ENCODE measurements at regions not wholly inside any gene's neighbourhood (a gene's known extent, or its start where the extent isn't known, plus 50 kb on each side); places are given as distances from the start of the nearest gene placed in this dataset.

DNA sequence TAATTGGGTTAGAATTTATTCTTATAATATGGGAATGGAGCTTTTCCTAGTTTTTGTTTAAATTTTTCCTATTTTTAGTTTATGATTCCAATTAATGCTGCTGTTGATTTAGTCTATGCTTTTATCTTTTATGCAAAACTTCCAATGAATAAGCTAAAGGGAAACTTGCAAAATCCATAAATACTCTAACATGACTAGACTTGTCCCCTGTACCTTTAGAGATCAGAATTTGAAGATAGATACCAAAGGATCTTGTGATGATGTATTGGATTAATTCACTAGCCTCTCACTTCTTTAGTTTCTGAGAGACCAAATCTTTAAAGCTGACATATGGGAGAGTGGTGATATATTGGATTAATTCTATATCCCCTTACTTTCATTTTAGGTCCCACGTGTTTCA, 306.6 kb upstream of the PRMT6 start:
- no peak for ATAC-seq
- no peaks in the 10 kb centered on the region for H3K79me2 ChIP-seq (ENCODE audit: insufficient read depth, low read length)
- DNase-seq (ENCODE audit: low spot score), result no peak
- no peaks in the 10 kb centered on the region for H3K27me3 ChIP-seq (ENCODE audit: control insufficient read depth in 1 of 2, insufficient read depth in 2 of 2, low read length in 2 of 2)
- no peak for FAIRE-seq
- WGBS (ENCODE audit: low lambda C conversion rate), result 0% methylated on average over 1 of the region's 1 CpG
- H3K4me3 ChIP-seq (replicated peaks in 1 of 3; ENCODE audit: insufficient read depth in 1 of 3, low read depth in 2 of 3, low read length in 3 of 3), result no peak overlapping the region
- BruUV-seq (replicated peaks), result no TSS peak
- no peak overlapping the region for H3K4me2 ChIP-seq (ENCODE audit: low read depth, low read length)
- H3K9ac ChIP-seq (ENCODE audit: insufficient read depth, low read depth, low read length), result no peak overlapping the region
- H4K20me1 ChIP-seq (ENCODE audit: insufficient read depth, low read length), result no peaks in the 10 kb centered on the region
- H3K27ac ChIP-seq (ENCODE audit: extremely low read length, insufficient read depth, low read length), result no peak overlapping the region
- H3K36me3 ChIP-seq (replicated peaks in 1 of 2; ENCODE audit: control insufficient read depth in 1 of 2, insufficient read depth in 2 of 2, low read length in 2 of 2), result no peaks in the 10 kb centered on the region
- in situ Hi-C loops (cut with HindIII; ENCODE audit: extremely low pct_ligation_motif_present, low pct_unique_long_range_greater_than_20kb), result no loop called here
- POLR2A ChIA-PET, result no interaction called here
- H2AFZ ChIP-seq (ENCODE audit: low read length), result no peak overlapping the region
- no peaks in the 10 kb centered on the region for H3K4me1 ChIP-seq (ENCODE audit: insufficient read depth, low read length)
- intact Hi-C loops (cut with micrococcal nuclease; ENCODE audit: unreplicated experiment), result no loop called here
- peaks cover 73% of the 10 kb centered on the region for H3K9me3 ChIP-seq (ENCODE audit: low read length)
- CTCF ChIA-PET (ENCODE audit: low intra/inter-chr PET ratio, low total read pairs), result no interaction called here
- TF ChIP-seq ZNF7 (CRISPR knock-in tag; IDR thresholded peaks at IDR 0.05) (no peak), POLR2A (IDR thresholded peaks at IDR 0.05; ENCODE audit: insufficient read depth in 1 of 2, low read depth in 2 of 2, low read length in 2 of 2) (no peak), TGIF2 (CRISPR knock-in tag; IDR thresholded peaks at IDR 0.05) (no peak), AKAP8 (CRISPR knock-in tag; IDR thresholded peaks at IDR 0.05) (no peak), ZNF124 (CRISPR knock-in tag; IDR thresholded peaks at IDR 0.05) (no peak), ZNF501 (CRISPR knock-in tag; IDR thresholded peaks at IDR 0.05) (no peak), ZFP82 (CRISPR knock-in tag; IDR thresholded peaks at IDR 0.05; ENCODE audit: borderline replicate concordance) (no peak), ZNF17 (CRISPR knock-in tag; IDR thresholded peaks at IDR 0.05) (no peak), SUZ12 (IDR thresholded peaks at IDR 0.05; ENCODE audit: low read depth, low read length) (no peak)
- TF ChIP-seq, protein P1, sequence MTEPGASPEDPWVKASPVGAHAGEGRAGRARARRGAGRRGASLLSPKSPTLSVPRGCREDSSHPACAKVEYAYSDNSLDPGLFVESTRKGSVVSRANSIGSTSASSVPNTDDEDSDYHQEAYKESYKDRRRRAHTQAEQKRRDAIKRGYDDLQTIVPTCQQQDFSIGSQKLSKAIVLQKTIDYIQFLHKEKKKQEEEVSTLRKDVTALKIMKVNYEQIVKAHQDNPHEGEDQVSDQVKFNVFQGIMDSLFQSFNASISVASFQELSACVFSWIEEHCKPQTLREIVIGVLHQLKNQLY (CRISPR knock-in tag; IDR thresholded peaks at IDR 0.05), result no peak
- TF ChIP-seq, protein P2, sequence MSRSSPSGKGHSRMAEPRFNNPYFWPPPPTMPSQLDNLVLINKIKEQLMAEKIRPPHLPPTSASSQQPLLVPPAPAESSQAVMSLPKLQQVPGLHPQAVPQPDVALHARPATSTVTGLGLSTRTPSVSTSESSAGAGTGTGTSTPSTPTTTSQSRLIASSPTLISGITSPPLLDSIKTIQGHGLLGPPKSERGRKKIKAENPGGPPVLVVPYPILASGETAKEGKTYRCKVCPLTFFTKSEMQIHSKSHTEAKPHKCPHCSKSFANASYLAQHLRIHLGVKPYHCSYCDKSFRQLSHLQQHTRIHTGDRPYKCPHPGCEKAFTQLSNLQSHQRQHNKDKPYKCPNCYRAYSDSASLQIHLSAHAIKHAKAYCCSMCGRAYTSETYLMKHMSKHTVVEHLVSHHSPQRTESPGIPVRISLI (CRISPR knock-in tag; IDR thresholded peaks at IDR 0.05; ENCODE audit: borderline replicate concordance), result no peak
- TF ChIP-seq, protein P3, sequence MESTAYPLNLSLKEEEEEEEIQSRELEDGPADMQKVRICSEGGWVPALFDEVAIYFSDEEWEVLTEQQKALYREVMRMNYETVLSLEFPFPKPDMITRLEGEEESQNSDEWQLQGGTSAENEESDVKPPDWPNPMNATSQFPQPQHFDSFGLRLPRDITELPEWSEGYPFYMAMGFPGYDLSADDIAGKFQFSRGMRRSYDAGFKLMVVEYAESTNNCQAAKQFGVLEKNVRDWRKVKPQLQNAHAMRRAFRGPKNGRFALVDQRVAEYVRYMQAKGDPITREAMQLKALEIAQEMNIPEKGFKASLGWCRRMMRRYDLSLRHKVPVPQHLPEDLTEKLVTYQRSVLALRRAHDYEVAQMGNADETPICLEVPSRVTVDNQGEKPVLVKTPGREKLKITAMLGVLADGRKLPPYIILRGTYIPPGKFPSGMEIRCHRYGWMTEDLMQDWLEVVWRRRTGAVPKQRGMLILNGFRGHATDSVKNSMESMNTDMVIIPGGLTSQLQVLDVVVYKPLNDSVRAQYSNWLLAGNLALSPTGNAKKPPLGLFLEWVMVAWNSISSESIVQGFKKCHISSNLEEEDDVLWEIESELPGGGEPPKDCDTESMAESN (CRISPR knock-in tag; conservative IDR thresholded peaks at IDR 0.05), result no peak
- TF ChIP-seq, protein P4, sequence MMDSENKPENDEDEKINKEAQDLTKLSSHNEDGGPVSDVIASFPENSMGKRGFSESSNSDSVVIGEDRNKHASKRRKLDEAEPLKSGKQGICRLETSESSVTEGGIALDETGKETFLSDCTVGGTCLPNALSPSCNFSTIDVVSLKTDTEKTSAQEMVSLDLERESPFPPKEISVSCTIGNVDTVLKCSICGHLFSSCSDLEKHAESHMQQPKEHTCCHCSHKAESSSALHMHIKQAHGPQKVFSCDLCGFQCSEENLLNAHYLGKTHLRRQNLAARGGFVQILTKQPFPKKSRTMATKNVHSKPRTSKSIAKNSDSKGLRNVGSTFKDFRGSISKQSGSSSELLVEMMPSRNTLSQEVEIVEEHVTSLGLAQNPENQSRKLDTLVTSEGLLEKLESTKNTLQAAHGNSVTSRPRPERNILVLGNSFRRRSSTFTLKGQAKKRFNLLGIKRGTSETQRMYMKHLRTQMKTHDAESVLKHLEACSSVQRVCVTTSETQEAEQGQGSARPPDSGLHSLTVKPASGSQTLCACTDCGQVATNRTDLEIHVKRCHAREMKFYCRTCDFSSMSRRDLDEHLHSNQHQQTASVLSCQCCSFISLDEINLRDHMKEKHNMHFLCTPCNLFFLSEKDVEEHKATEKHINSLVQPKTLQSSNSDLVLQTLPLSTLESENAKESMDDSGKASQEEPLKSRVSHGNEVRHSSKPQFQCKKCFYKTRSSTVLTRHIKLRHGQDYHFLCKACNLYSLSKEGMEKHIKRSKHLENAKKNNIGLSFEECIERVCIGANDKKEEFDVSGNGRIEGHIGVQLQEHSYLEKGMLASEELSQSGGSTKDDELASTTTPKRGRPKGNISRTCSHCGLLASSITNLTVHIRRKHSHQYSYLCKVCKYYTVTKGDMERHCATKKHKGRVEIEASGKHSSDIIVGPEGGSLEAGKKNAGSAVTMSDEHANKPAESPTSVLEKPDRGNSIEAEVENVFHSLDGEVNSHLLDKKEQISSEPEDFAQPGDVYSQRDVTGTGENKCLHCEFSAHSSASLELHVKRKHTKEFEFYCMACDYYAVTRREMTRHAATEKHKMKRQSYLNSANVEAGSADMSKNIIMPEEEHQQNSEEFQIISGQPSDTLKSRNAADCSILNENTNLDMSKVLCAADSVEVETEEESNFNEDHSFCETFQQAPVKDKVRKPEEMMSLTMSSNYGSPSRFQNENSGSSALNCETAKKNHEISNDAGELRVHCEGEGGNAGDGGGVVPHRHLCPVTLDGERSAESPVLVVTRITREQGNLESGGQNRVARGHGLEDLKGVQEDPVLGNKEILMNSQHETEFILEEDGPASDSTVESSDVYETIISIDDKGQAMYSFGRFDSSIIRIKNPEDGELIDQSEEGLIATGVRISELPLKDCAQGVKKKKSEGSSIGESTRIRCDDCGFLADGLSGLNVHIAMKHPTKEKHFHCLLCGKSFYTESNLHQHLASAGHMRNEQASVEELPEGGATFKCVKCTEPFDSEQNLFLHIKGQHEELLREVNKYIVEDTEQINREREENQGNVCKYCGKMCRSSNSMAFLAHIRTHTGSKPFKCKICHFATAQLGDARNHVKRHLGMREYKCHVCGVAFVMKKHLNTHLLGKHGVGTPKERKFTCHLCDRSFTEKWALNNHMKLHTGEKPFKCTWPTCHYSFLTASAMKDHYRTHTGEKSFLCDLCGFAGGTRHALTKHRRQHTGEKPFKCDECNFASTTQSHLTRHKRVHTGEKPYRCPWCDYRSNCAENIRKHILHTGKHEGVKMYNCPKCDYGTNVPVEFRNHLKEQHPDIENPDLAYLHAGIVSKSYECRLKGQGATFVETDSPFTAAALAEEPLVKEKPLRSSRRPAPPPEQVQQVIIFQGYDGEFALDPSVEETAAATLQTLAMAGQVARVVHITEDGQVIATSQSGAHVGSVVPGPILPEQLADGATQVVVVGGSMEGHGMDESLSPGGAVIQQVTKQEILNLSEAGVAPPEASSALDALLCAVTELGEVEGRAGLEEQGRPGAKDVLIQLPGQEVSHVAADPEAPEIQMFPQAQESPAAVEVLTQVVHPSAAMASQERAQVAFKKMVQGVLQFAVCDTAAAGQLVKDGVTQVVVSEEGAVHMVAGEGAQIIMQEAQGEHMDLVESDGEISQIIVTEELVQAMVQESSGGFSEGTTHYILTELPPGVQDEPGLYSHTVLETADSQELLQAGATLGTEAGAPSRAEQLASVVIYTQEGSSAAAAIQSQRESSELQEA (CRISPR knock-in tag; IDR thresholded peaks at IDR 0.05; ENCODE audit: not compliant biosample characterization), result no peak
